GM21576 (cell line): ENCODE measurements at regions not wholly inside any gene's neighbourhood (a gene's known extent, or its start where the extent isn't known, plus 50 kb on each side); places are given as distances from the start of the nearest gene placed in this dataset.

Source experiments
- ATAC-seq: cut with Tn5 transposase; IDR thresholded peaks from one replicate; pipeline ENCODE4 v1.9.1; 2021; ENCODE audit warnings: mild to moderate bottlenecking, moderate library complexity; ENCODE audit not compliant: unreplicated experiment

DNA sequence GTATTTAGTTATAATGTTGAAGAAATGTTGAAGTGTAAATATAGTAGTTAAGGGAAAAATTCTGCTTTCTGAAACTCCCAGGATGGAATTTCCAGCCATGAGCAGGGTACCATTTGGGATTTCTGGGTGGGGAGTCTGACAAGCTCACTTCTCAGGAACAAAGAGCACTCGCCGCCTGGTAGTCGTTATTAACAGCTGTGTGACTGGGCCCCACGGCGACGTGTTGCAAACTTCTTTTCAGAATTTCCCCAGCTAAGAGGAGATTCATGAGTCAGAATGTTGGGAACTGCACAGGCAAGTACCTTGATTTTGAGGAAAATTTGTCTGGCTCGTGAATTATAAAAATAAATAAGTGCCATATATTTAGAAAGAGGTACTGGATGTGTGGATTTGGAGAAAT, 103.7 kb downstream of the LACC1 start:
- ATAC-seq: no peak

DNA sequence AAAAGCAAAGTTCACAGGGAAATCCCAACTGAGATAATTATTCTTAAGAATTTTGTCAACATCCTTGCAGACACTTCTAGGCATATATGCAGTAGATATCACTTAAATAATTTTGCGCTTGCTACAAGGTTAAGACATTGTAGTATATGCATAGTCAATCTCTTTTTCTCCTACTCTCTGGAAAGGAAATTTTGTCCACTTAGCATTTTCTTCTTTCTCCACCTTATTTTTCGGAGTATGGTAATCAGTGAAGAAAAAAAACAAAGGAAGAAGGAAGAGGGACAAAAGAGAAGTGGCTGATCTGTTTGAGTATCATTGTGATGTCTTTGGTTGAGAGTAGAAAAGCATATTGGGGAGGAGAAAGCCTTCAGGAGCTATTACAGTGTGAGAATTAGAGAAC, 104.6 kb downstream of the LACC1 start:
- no peak for ATAC-seq

DNA sequence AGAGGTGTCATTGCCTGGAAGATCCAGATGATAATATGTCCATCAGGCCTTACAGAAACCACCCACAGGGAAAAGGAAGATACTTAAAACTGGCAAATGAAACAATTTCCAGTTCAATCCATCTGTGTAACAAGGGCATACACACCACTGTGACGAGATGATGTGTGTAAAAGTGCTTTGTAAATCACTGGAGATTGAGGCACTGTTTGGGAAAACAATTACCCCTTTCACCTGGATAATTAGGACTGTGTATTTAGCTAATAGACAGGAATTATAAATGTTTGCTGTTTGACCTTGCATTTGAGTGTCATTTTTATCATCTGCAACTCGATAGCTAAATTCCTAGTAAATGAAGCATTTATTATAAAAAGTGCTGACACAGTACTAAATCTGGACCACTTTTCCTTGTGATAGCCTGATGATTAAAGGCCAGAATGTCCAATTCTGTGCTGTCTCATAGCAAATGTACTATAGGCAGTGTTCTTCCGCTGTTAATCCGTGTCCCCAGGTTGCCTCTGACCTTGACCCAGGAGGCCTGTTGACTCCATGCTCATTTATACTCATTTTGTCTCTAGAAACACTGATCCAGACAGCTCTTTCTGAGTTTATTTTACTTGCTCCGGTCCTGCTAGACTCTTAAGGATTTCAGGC, 105.8 kb downstream of the LACC1 start:
- ATAC-seq: no peak

- no peak for ATAC-seq
Measured at GRCh38 chr13:43986421-43986981, 106.8 kb downstream of the LACC1 start.

GRCh38 chr13:43988302-43988701, 108.6 kb downstream of the LACC1 start:
- no peak for ATAC-seq

DNA sequence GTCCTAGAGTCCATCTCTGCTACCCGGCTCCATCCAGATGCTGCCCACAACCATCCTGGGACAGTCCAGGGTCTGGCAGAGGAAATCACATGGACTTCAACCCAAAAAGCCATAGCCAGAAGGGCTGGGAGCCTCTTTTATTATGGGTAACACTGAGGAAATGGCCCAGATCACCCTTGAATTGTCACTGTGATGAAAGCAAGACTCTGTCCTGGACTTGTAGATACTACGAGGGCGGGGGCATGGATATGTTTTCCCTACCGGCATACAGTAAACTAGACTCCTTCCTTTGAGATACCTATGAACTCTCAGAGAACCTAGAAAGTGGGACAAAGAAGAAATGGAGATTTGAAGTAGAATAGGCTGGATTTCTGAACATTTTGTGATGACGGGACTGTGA, 110.3 kb downstream of the LACC1 start:
- ATAC-seq: no peak

- no peak for ATAC-seq
Measured at GRCh38 chr13:43990829-43991228, 111.1 kb downstream of the LACC1 start.

- no peak for ATAC-seq
Measured at GRCh38 chr13:43991773-43992201, 112.1 kb downstream of the LACC1 start.

DNA sequence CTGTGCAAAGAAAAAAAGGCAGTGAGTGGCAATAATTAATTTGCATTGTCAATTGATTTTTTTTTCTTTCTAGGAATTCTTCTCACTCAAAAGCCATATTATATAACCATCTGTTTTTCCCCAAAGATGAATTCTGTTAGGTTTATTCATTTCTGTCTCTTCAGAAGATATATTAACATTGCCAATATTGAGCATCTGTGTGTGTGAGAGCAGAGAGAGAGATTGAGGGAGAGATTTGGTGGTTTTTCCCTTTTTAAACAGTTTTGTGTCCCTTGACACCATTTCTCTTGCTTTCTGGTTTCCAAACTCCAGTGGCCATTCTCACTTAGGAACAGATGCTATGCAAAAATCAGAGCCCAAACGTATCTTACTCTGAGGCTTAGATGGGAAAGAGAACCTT, 112.5 kb downstream of the LACC1 start:
- no peak for ATAC-seq

DNA sequence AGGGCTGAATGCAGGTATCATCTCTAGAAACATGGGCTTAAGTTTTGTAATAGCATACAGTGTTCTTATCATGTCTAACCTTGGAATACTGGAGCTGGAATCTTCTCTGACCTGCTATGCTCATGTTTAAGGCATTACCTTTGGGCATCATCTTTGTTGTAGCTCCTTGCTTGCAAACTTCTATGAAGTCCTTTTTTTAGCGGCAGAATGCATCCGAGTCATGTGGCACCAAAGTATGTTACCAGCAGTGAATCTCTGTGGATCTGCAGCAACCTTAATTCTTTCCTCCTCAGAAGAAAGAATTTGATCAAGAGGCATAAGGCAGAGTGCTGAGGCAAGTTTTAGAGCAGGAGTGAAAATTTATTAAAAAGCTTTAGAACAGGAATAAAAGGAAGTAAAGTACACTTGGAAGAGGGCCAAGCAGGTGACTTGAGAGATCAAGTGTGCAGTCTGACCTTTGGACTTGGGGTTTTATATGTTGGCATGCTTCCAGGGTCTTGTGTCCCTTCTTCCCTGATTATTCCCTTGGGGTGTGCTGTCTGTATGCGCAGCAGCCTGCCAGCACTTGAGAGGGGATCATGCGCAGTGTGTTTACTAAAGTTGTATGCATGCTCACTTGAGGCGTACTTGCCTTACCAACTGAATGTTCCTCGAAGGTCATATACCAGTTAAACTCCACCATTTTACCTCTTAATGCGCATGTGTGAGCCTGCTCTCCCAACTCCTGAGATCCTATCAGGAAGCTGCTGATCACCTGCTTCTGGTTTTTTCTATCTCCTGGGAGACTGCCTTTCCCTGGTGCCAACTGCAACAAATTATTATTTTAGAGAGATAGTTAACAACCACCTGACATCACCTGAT, 115.5 kb downstream of the LACC1 start:
- no peak for ATAC-seq

DNA sequence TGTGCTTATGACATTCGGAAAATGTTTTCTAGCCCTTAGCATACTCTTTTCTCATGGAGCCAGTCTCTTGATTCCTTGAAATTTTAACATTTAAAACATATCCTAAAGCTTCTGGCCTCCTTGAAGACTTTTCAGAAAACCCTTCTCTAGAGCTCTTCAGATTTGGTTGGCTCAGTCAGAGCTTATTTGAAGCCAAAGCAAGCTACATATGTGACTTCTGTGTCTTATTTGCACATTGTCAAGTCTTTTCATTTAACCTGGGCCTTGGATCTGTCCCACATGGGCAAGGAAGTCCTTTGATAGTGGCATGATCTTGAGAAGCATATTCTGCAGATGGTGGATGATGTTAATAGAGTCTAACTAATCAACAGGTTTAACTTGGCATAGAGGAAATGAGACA, 116.5 kb downstream of the LACC1 start:
- ATAC-seq: no peak

GRCh38 chr13:44003481-44003880, 123.8 kb downstream of the LACC1 start:
- no peak for ATAC-seq

DNA sequence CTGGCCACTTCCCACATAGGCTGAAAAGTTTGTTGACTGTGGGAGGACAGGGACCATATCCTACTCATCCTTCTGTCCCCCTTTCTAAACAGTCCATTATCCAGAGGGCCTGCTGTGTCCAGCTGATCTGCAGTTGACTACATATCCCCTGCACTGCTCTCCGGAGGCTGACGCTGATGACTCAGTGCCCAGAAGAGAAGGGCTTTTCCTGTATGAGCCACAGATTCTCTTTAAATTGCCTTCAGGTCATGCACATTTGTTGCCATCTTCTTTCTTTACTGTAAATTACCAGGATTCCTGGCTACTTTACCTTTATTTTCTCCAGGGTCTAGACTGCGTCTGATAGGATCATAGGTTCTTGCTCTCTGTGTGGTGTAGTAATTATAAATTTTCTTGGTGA, 125.2 kb downstream of the LACC1 start:
- no peak for ATAC-seq

GRCh38 chr13:44007451-44007850, 127.7 kb downstream of the LACC1 start:
- ATAC-seq: no peak

DNA sequence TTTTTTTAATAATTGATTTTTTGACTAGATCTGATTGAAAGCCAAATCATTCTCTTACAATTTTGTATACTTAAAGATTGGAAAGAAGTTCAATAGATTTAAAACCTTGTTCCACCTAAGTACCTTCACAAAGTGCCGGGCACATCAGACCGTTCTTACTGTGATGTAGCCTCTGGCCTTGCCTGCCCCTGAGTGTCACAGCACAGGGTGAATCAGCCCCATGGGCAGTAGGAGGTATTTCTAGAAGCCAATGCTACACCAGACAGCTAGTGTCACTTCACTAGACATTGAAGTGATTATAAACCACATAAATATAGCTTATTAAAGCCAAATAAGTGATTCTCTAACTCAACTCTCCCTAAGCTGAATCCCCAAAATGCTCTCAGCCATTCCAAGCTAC, 131.3 kb downstream of the LACC1 start:
- no peak for ATAC-seq

GRCh38 chr13:44012910-44013757, 133.4 kb downstream of the LACC1 start:
- ATAC-seq: no peak

DNA sequence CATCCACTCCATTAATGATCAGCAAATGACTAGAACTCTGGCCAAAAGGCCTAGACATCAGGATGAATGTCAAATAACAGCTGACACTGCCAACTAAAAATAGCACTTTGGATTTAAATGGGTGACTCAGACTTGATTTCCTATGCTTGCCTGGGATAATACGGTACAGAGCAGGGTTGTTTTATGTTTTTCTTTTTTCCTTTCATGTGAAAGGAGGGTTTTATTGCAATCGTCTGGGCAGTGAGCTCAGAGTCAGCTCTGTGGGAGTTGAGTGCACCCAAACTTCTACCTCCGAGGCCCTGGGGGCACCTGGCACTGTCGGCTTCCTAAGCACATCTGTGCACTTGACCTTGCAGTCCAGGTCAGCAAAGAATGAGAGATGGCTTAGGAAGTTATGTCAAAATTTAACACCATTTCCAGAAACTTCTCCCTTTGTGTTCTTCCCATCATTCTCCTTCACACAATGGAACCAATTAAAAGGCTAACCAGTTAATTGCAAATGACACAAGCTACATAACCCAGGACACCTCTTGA, 134.1 kb downstream of the LACC1 start:
- ATAC-seq: no peak

DNA sequence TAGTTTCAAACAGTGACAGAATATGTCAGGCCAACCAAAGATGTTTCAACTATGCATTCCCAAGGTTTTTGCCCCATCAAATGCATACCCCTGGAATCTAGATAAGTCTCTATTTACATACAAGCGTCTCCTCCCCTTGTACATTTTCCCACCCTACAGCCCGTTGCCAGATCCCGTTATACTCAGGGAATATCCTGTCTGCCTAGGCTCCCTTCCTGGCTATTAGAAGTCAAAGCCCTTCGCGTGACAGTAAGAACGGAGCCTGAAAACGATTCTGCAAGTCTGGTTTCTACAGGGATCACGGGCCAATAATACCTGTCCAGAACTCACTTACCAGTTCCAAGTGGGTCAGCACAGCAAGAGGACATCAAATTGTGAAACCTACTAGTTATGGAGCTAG, 134.8 kb downstream of the LACC1 start:
- no peak for ATAC-seq

- no peak for ATAC-seq
Measured at GRCh38 chr13:44015118-44015517, 135.4 kb downstream of the LACC1 start.

- ATAC-seq: no peak
Measured at GRCh38 chr13:44015811-44016210, 136.1 kb downstream of the LACC1 start.

GRCh38 chr13:44017756-44018309, 138.1 kb downstream of the LACC1 start:
- ATAC-seq: no peak
